ENCODE measurements at regions not wholly inside any gene's neighbourhood (a gene's known extent, or its start where the extent isn't known, plus 50 kb on each side); places are given as distances from the start of the nearest gene placed in this dataset.

- intact Hi-C loops (cut with DNase I), result no loop called here
- TF ChIP-seq, protein P1, sequence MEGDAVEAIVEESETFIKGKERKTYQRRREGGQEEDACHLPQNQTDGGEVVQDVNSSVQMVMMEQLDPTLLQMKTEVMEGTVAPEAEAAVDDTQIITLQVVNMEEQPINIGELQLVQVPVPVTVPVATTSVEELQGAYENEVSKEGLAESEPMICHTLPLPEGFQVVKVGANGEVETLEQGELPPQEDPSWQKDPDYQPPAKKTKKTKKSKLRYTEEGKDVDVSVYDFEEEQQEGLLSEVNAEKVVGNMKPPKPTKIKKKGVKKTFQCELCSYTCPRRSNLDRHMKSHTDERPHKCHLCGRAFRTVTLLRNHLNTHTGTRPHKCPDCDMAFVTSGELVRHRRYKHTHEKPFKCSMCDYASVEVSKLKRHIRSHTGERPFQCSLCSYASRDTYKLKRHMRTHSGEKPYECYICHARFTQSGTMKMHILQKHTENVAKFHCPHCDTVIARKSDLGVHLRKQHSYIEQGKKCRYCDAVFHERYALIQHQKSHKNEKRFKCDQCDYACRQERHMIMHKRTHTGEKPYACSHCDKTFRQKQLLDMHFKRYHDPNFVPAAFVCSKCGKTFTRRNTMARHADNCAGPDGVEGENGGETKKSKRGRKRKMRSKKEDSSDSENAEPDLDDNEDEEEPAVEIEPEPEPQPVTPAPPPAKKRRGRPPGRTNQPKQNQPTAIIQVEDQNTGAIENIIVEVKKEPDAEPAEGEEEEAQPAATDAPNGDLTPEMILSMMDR (IDR thresholded peaks at IDR 0.05), result no peak
- DNase-seq (no peak), ATAC-seq (no peak)
- Histone ChIP-seq H3K4me3 (no peak overlapping the region), H3K27me3 (no peaks in the 10 kb centered on the region), H3K27ac (peak overlapping the region in 1 of 2 donors; percentile 38), H3K36me3 (no peaks in the 10 kb centered on the region), H3K9me3 (peaks cover 0 to 46% of the 10 kb centered on the region in 2 donors), H3K4me1 (peaks cover 0 to 3% of the 10 kb centered on the region in 2 donors)
These were observed 249.8 kb downstream of the ARHGAP12 start for GRCh38 chr10:31678575-31679516.

DNA sequence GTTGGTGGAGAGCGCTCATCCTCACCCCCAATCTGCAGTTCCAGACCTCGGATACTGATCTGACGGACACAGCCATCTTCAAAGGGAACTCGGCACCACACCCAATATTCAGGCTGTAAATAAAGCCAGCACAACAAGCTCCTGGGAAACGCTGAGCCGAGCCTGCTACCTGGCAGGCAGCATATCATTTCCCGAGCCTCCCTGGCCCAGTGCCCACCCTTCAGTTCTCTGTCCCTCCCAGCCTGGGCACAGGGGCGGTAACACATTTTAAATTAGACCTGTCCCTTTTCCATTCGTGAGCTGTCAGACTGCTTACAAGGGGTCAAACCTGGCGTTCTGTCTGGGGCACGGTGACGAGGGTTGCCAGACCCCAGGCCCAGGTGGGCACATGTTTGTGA is 250.5 kb downstream of the ARHGAP12 start:
- Histone ChIP-seq H3K27ac (peak overlapping the region in 1 of 2 donors; percentile 38), H3K4me1 (peaks cover 0 to 3% of the 10 kb centered on the region in 2 donors), H3K27me3 (no peaks in the 10 kb centered on the region), H3K9me3 (peaks cover 0 to 44% of the 10 kb centered on the region in 2 donors), H3K4me3 (no peak overlapping the region), H3K36me3 (no peaks in the 10 kb centered on the region)
- TF ChIP-seq, protein P1 (IDR thresholded peaks at IDR 0.05), result no peak
- intact Hi-C loops (cut with DNase I), result no loop called here
- DNase-seq, result no peak
- ATAC-seq, result no peak

DNA sequence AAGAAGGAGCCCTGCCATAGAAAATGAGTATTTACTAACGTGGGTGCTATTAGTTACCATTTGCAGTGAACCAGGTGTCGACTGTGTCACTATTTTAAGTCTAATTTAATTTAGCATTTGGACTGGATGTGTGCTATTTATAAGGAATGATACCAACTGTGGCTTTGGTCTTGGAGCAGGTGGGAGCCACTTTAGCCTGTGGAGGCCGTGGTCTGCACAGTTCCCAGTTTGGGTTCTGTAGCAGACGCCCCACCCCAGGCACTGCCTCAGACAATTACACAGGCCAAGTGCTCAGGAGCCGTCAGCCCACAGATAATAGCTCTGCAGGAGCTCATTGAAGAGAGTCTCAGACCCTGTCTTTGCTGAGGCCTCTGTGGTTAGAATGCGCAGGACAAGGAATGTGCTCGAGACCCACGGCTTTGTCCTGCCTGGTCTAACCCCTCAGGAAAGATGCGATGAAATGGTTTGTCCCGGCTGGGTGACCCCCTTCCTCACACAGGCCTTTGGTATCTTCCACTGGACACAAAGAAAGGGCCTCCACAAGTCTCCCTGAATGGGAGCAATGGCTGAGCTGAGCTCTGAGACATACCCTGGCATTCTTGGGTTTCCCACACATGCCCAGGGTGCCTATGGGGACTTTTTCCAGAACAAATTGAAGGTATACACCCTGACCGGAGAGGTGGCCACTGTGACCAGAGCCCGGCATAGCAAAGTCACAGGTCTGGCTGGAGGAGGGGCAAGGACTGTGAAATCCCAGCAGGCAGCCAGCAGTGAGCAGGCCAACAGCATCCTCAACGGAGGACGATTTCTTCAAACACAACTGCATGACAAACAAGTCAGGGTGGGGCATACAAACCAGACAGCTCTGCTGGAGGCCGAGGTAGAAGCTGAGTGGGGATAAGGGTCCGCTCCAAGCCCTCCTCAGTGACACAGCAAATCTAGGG is 251.2 kb downstream of the ARHGAP12 start:
- intact Hi-C loops (cut with DNase I), result no loop called here
- no peak for DNase-seq
- TF ChIP-seq, protein P1 (IDR thresholded peaks at IDR 0.05), result no peak
- Histone ChIP-seq H3K9me3 (peaks cover 0 to 42% of the 10 kb centered on the region in 2 donors), H3K27me3 (no peaks in the 10 kb centered on the region), H3K27ac (peak overlapping the region in 1 of 2 donors; percentile 38), H3K4me3 (no peak overlapping the region), H3K36me3 (no peaks in the 10 kb centered on the region), H3K4me1 (peaks cover 0 to 3% of the 10 kb centered on the region in 2 donors)
- ATAC-seq, result no peak

DNA sequence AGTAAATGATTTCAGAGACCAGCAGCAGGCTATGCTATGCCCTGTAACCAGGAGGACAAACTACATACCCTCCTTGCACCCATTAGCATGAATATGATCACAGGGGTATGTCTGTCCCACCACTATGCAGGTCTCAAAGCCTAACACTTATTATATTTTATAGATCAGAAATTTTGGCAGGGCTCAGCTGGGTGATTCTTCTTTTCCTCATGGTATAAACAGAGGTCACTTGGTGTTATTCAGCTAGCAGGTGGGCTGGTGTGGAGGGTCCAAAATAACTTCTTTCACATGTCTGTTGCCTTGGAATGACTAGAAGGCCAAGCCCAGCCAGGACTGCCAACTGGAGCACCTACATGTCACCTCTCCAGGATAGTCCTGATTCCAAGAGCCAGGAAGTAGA is 252.9 kb downstream of the ARHGAP12 start:
- no peak overlapping the region for H3K4me3 ChIP-seq
- H3K4me1 ChIP-seq, result peaks cover 0 to 3% of the 10 kb centered on the region in 2 donors
- no peak for ATAC-seq
- DNase-seq, result no peak
- H3K27ac ChIP-seq, result no peak overlapping the region
- H3K27me3 ChIP-seq, result no peaks in the 10 kb centered on the region
- H3K9me3 ChIP-seq, result peaks cover 0 to 53% of the 10 kb centered on the region in 2 donors
- TF ChIP-seq, protein P1 (IDR thresholded peaks at IDR 0.05), result no peak
- intact Hi-C loops (cut with DNase I), result no loop called here
- H3K36me3 ChIP-seq, result no peaks in the 10 kb centered on the region
